Stimulated activated CD8-positive, alpha-beta memory T cell treated with anti-CD3 and anti-CD28 coated beads, Interleukin-15, amount 100 ng/mL, for 24 hours (primary cell): ENCODE measurements at regions not wholly inside any gene's neighbourhood (a gene's known extent, or its start where the extent isn't known, plus 50 kb on each side); places are given as distances from the start of the nearest gene placed in this dataset.
"Not testable (repeated sequence)": the region's sequence is repeated elsewhere in the genome, so short reads cannot be mapped to it uniquely, and the experiment has no call there.

Experiments used
- DNase-seq: peaks from one replicate; pipeline ENCODE4 v3.0.0-alpha.2; 2020; ENCODE audit warnings: low read depth

DNA sequence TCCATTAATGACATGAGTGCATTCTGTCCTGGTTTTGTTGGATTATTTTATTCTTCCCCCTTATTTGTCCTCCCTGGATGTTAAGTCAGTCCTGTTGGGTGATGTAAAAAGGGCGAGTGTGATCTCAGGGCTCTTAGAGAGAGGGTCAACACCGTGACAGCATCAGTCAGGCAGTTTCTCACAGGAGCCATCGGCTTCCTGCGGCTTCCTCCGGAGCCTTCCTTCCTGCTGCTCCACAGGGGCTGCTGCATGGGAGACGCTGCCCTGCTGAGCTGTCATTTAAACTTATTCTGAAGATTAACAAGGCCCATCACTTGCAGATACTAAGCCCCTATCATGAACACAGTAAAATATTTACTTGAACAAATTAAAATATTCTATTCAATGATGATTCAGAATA is 211.3 kb downstream of the SPATA31A1 start:
- DNase-seq: not testable (repeated sequence)

DNA sequence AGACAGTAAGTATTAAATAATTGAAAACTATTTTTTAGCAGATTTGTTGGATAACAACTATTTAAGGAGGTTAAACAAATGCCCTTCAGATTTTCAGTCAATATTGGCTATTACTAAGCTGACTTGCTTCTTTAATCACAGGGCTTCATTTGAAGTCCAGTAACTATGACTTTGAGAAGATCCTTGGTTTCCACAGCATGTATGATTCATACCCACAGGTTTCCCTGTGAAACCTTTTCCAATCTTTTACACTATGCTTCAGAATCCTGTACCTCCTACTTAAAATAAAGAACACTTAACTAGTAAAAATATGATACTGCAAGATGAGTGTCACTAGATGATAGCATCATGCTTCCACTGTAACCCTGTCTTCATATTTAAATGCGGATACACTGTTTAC is 211.9 kb downstream of the SPATA31A1 start:
- DNase-seq: not testable (repeated sequence)

GRCh38 chr9:39568900-39569299 is 213.4 kb downstream of the SPATA31A1 start:
- DNase-seq: not testable (repeated sequence)

DNA sequence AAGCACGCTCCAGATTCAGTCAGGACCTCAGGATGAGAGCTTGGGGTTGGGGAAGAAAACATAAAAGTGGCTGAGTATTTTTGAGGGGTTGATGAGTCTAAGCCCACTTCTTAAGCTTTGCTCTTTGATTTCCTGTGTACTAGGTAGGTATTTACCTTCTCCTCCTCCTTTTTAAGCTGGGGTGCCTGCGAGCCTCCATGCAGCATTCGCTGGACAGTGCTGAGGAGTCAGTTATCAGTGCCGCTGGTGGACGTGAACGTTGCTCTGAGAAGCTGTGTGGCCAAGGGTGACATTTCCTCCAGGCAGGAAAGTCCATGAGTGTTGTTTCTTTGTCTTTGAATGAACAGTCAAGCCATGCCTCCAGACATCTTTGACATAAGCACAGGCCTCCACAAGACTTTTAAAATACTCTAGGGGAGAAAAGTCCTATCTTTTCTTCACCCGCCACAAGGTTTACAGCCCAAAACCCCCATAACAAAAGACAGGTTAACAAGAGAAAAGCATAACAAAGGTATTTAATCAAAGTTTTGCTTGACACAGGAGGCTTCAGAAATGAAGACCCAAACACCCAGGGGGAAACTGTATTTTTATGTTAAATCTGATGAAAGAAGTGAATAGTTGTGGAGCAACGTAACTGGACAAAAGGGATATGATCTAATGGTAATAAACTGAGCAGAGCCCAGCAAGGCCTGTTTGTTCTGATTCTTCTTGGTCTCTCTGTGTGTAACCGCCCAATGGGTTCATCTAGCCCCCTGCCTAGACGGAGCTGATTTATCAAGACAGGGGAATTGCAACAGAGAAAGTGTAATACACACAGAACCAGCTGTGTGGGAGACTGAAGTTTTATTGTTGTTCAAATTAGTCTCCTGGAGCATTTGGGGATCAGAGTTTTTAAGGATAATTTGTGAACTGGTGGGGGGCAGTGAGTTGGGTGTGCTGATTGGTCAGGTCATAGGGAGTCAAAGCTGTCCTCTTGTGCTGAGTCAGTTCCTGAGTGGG is 217.9 kb downstream of the SPATA31A1 start:
- DNase-seq: not testable (repeated sequence)

- not testable (repeated sequence) for DNase-seq
Observed at GRCh38 chr9:39579000-39579399, 223.5 kb downstream of the SPATA31A1 start.

DNA sequence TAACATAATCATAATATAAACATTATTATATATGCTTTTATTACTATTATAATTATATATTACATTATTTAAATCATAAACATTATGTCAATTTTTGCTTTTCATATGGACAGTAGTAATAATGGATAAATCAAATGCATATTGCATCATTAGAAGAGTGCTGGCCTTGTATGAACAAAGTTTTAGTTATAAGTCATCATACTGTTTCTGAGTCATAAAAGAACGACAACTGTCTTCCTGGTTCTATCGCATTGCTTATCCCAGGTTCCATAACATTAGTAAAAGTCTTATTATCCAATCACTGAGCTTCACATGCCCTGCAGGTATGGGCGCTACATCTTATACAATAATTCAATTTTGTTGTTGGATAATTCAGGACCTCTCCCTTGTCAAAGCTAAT is 225.8 kb downstream of the SPATA31A1 start:
- DNase-seq: not testable (repeated sequence)

DNA sequence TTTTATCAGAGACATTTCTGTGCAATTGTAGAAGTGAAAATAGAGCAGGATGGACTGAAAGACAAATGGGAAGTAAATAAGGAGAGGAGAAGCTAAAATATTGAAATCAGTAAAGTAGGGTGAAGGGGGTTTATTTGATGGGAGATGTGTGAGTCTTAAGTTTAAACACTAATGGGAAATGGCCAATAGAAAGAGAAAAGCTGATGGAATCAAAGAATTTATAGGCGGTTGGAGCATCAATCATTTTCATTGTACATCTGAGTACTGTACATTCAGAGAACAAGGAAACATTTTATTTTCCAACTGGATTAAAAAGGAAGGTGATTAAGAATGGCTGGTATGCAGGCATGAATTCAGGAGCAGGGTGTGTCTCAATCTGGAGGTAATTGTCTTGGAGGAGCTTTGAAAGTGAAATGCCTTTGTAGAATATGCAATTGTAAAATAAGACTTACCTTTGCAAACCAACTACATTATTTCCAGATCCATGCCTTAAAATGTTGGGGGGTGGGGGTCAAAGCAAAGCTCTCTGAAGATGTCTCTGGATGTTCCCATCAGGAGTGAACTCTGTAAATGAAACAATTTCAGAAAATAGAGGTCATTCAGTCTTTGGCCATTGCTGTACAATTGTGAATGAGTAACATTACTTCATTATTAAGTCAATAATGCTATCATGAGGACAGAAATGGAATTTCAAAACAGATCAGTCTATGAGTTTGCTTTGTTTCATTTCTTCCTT is 227.4 kb downstream of the SPATA31A1 start:
- DNase-seq: not testable (repeated sequence)

GRCh38 chr9:39583413-39583747 is 227.9 kb downstream of the SPATA31A1 start:
- DNase-seq: not testable (repeated sequence)

- DNase-seq: not testable (repeated sequence)
Observed at GRCh38 chr9:39585233-39585632, 229.8 kb downstream of the SPATA31A1 start.

GRCh38 chr9:39587844-39588499 is 232.5 kb downstream of the SPATA31A1 start:
- no peak for DNase-seq

- no peak for DNase-seq
Observed at GRCh38 chr9:39588500-39589137, 233.2 kb downstream of the SPATA31A1 start.

- DNase-seq: not testable (repeated sequence)
Observed at GRCh38 chr9:39604089-39604488, 248.6 kb downstream of the SPATA31A1 start.

DNA sequence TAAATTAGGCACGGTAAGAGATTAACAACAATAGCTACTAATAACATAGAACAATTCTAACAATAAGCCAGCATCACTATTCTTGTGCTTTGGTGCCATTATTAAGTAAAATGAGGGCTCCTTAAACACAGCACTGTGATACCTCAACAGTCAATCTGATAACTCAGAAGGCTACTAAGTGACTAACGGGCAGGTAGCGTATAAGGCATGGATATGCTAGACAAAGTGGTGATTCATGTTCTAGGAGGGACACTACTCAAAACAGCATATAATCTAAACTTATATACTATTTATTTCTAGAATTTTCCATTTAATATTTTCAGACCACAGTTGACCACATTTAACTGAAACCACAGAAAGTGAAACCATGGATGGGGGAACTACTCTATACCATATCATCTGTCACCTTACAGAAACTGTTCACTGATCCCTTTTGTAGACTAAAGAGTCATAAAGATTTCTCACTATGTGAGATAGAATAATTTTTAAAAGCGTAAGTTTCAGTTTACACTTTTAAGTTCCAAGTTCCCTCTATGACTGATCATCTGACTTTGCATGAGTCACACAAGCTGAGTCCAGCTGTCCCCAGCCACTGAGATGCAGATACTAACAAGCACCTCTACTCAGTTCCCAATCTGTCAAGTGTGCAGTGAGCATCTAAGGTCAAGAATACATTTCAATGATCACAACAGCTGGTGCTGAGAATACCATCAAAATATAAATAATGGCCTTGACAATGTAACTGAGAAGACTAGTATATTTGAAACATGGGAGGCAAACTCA is 256.2 kb downstream of the SPATA31A1 start:
- DNase-seq: not testable (repeated sequence)

- not testable (repeated sequence) for DNase-seq
Observed at GRCh38 chr9:39616480-39616879, 261.0 kb downstream of the SPATA31A1 start.

DNA sequence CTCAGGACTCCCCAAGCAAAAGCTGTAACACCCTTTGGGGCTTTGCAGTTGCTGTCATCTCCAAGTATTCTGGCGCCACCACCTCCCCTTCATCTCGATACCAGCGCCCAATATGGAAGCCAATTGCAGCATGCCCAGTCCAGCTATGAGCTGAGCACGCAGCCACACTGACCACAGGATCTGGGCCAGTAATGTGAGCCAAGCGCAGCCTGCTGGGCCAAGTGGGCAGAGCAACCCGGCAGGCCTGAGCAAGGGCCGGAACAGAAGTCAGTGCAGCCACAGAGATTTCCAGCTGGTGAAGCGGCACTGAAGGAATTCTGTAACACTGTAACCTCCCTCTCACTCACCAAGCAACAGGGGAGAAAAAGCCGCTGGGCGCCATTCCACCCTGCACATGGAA is 268.6 kb downstream of the SPATA31A1 start:
- DNase-seq: not testable (repeated sequence)

- DNase-seq: not testable (repeated sequence)
Observed at GRCh38 chr9:39632071-39632470, 276.6 kb downstream of the SPATA31A1 start.

GRCh38 chr9:39649029-39649428 is 293.6 kb downstream of the SPATA31A1 start:
- DNase-seq: not testable (repeated sequence)

- DNase-seq: not testable (repeated sequence)
Observed at GRCh38 chr9:39656960-39657603, 301.6 kb downstream of the SPATA31A1 start.

DNA sequence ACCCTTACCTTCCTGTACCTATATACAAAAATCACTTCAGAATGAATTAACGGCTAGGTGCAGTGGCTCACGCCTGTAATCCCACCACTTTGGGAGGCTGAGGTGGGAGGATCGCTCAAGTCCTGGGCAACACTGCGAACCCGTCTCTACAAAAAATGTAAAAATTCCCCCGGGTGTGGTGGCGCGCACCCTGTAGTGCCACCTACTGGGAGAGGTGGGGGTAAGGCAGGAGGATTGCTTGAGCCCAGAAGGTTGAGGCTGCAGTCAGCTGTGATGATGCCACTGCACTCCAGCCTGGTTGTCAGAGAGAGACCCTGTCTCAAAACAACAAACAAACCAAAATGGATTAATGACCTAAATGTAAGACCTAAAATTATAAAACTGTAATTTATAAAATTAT is 307.6 kb downstream of the SPATA31A1 start:
- DNase-seq: not testable (repeated sequence)

GRCh38 chr9:39663713-39664112 is 308.2 kb downstream of the SPATA31A1 start:
- DNase-seq: not testable (repeated sequence)
